Left ventricle myocardium inferior (tissue), 1 donor: ENCODE measurements at regions not wholly inside any gene's neighbourhood (a gene's known extent, or its start where the extent isn't known, plus 50 kb on each side); places are given as distances from the start of the nearest gene placed in this dataset.

ENCODE experiments used
- DNase-seq: peaks from one replicate; pipeline ENCODE4 v3.0.0-alpha.2; 2020
- H3K27ac ChIP-seq: fragments of 200-600 bp; replicated peaks from 2 replicates; pipeline ENCODE4 v1.8.0; 2021
- H3K27me3 ChIP-seq: fragments of 200-600 bp; 2 replicates; pipeline ENCODE4 v1.8.0; 2021; ENCODE audit warnings: low read depth
- H3K36me3 ChIP-seq: fragments of 200-600 bp; 2 replicates; pipeline ENCODE4 v1.8.0; 2021
- H3K4me1 ChIP-seq: fragments of 200-600 bp; 2 replicates; pipeline ENCODE4 v1.8.0; 2021
- H3K4me3 ChIP-seq: fragments of 200-600 bp; 2 replicates; pipeline ENCODE4 v1.8.0; 2021; ENCODE audit warnings: mild to moderate bottlenecking, moderate library complexity
- H3K9me3 ChIP-seq: fragments of 200-600 bp; replicated peaks from 2 replicates; pipeline ENCODE4 v1.8.0; 2021
- CTCF ChIP-seq: fragments of 200-600 bp; IDR thresholded peaks from 2 replicates; pipeline ENCODE4 v1.8.0; 2021; ENCODE audit warnings: antibody characterized with exemption, mild to moderate bottlenecking, borderline replicate concordance
- intact Hi-C: fragments of 100-400 bp; cut with micrococcal nuclease; formaldehyde crosslinking; loops from one replicate; pipeline ENCODE4 v1.11.0; 2022
- donor health status: DM: no; HTN: yes; CAD: no; lungs with severe emphysema.

GRCh38 chr2:145654156-145654555 lies 1134.2 kb upstream of the ZEB2 start:
- Histone ChIP-seq H3K36me3 (no peaks in the 10 kb centered on the region), H3K27me3 (no peaks in the 10 kb centered on the region), H3K27ac (no peak overlapping the region), H3K4me3 (no peak overlapping the region), H3K9me3 (no peaks in the 10 kb centered on the region), H3K4me1 (no peaks in the 10 kb centered on the region)
- TF ChIP-seq CTCF: no peak
- intact Hi-C loops: no loop called here
- DNase-seq: no peak

GRCh38 chr2:145653553-145653952 lies 1133.6 kb upstream of the ZEB2 start:
- Histone ChIP-seq H3K4me3 (no peak overlapping the region), H3K4me1 (no peaks in the 10 kb centered on the region), H3K9me3 (no peaks in the 10 kb centered on the region), H3K27ac (no peak overlapping the region), H3K27me3 (no peaks in the 10 kb centered on the region), H3K36me3 (no peaks in the 10 kb centered on the region)
- no peak for DNase-seq
- no peak for TF ChIP-seq CTCF
- intact Hi-C loops: no loop called here

- Histone ChIP-seq H3K27me3 (no peaks in the 10 kb centered on the region), H3K9me3 (no peaks in the 10 kb centered on the region), H3K4me1 (no peaks in the 10 kb centered on the region), H3K36me3 (no peaks in the 10 kb centered on the region), H3K4me3 (no peak overlapping the region), H3K27ac (no peak overlapping the region)
- intact Hi-C loops: no loop called here
- TF ChIP-seq CTCF: no peak
- DNase-seq: no peak
These were observed 1132.9 kb upstream of the ZEB2 start for GRCh38 chr2:145652571-145653545.

- no peak for TF ChIP-seq CTCF
- no peaks in the 10 kb centered on the region for H3K4me1 ChIP-seq
- H3K4me3 ChIP-seq: no peak overlapping the region
- H3K9me3 ChIP-seq: no peaks in the 10 kb centered on the region
- H3K27ac ChIP-seq: no peak overlapping the region
- DNase-seq: no peak
- no peaks in the 10 kb centered on the region for H3K36me3 ChIP-seq
- intact Hi-C loops: no loop called here
- H3K27me3 ChIP-seq: no peaks in the 10 kb centered on the region
These were observed 1132.1 kb upstream of the ZEB2 start for GRCh38 chr2:145652036-145652435.

- no peak overlapping the region for H3K4me3 ChIP-seq
- H3K4me1 ChIP-seq: no peaks in the 10 kb centered on the region
- DNase-seq: no peak
- H3K9me3 ChIP-seq: no peaks in the 10 kb centered on the region
- H3K27ac ChIP-seq: no peak overlapping the region
- no peak for TF ChIP-seq CTCF
- intact Hi-C loops: no loop called here
- no peaks in the 10 kb centered on the region for H3K36me3 ChIP-seq
- no peaks in the 10 kb centered on the region for H3K27me3 ChIP-seq
These were observed 1130.3 kb upstream of the ZEB2 start for GRCh38 chr2:145650226-145650625.
